ENCODE measurements at regions not wholly inside any gene's neighbourhood (a gene's known extent, or its start where the extent isn't known, plus 50 kb on each side); places are given as distances from the start of the nearest gene placed in this dataset.

- no peak for TF ChIP-seq ZBTB42 (CRISPR knock-in tag; IDR thresholded peaks at IDR 0.05)
- TF ChIP-seq HINFP (CRISPR knock-in tag; IDR thresholded peaks at IDR 0.05; ENCODE audit: low read depth) = no peak
- TF ChIP-seq ARHGAP35 (CRISPR knock-in tag; IDR thresholded peaks at IDR 0.05; ENCODE audit: borderline replicate concordance) = no peak
- TF ChIP-seq SP4 (CRISPR knock-in tag; IDR thresholded peaks at IDR 0.05) = no peak
- TF ChIP-seq DNMT1 (CRISPR knock-in tag; IDR thresholded peaks at IDR 0.05) = no peak
- TF ChIP-seq EZH2 (conservative IDR thresholded peaks at IDR 0.05; ENCODE audit: low read depth, low read length) = no peak
- TF ChIP-seq SUZ12 (IDR thresholded peaks at IDR 0.05; ENCODE audit: low read depth, low read length) = no peak
- TF ChIP-seq ELK4 (CRISPR knock-in tag; IDR thresholded peaks at IDR 0.05; ENCODE audit: borderline replicate concordance) = no peak
- no peak for TF ChIP-seq ZNF235 (CRISPR knock-in tag; IDR thresholded peaks at IDR 0.05; ENCODE audit: borderline replicate concordance)
- TF ChIP-seq CTCF (CRISPR knock-in tag; IDR thresholded peaks at IDR 0.05) = no peak
- TF ChIP-seq ZNF614 (CRISPR knock-in tag; IDR thresholded peaks at IDR 0.05; ENCODE audit: borderline replicate concordance) = no peak
- TF ChIP-seq SATB2 (CRISPR knock-in tag; IDR thresholded peaks at IDR 0.05) = no peak
Measured at GRCh38 chr9:13361076-13361475, 81.6 kb upstream of the MPDZ start.
